OCI-LY7 (cell line): ENCODE measurements at regions not wholly inside any gene's neighbourhood (a gene's known extent, or its start where the extent isn't known, plus 50 kb on each side); places are given as distances from the start of the nearest gene placed in this dataset.

Experiments used
- CTCF ChIP-seq: fragments of 200-600 bp; sonication (generic); conservative IDR thresholded peaks from 2 replicates; pipeline ENCODE4 v1.5.1; 2014; ENCODE audit warnings: mild to moderate bottlenecking, antibody characterized with exemption, low read length, moderate library complexity, mixed read lengths
- EZH2phosphoT487 ChIP-seq: fragments of 200-600 bp; sonication (generic); IDR thresholded peaks from 2 replicates; pipeline ENCODE4 v1.6.1; 2018; ENCODE audit warnings: low read depth, borderline replicate concordance, mild to moderate bottlenecking, mixed run types, antibody characterized with exemption, low read length, moderate library complexity, mixed read lengths

DNA sequence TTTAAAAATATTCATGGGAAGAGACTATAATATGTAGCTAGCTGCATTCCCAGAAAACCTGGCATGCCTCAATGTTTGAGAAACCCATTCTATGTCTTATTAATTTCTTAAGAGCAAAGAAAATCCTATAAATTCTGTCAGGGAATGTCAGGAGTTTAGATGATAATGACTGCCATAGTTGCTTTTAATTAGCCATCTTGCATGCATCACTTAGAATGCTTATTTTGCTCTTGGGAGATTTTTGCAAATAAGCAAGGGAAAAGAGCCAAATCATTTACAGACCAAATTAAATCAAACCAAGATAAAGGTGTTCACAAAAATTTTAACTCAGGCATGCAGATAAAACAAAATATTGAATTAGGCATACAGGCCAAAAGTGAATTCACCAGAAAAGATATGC is 152.8 kb downstream of the FASLG start:
- TF ChIP-seq CTCF (no peak), EZH2phosphoT487 (no peak)
